ENCODE measurements at regions not wholly inside any gene's neighbourhood (a gene's known extent, or its start where the extent isn't known, plus 50 kb on each side); places are given as distances from the start of the nearest gene placed in this dataset.
"Not testable (repeated sequence)": the region's sequence is repeated elsewhere in the genome, so short reads cannot be mapped to it uniquely, and the experiment has no call there.

- no peak for DNase-seq (ENCODE audit: extremely low read depth in 1 of 11, low read depth in 9 of 11, low spot score in 4 of 11)
Observed at GRCh38 chr5:93956006-93956405, 214.6 kb upstream of the POU5F2 start.

- no peak for DNase-seq (ENCODE audit: extremely low read depth in 1 of 11, low read depth in 9 of 11, low spot score in 4 of 11)
Observed at GRCh38 chr5:93954421-93955069, 213.1 kb upstream of the POU5F2 start.

GRCh38 chr5:93953442-93953841 is 212.0 kb upstream of the POU5F2 start:
- no peak for DNase-seq (ENCODE audit: extremely low read depth in 1 of 11, low read depth in 9 of 11, low spot score in 4 of 11)

GRCh38 chr5:93941897-93942296 is 200.5 kb upstream of the POU5F2 start:
- no peak for DNase-seq (ENCODE audit: extremely low read depth in 1 of 11, low read depth in 9 of 11, low spot score in 4 of 11)

- not testable (repeated sequence) for DNase-seq (ENCODE audit: extremely low read depth in 1 of 11, low read depth in 9 of 11, low spot score in 4 of 11)
Observed at GRCh38 chr5:93933269-93933668, 191.9 kb upstream of the POU5F2 start.

GRCh38 chr5:93930098-93930497 is 188.7 kb upstream of the POU5F2 start:
- DNase-seq (ENCODE audit: extremely low read depth in 1 of 11, low read depth in 9 of 11, low spot score in 4 of 11): no peak

GRCh38 chr5:93929131-93929530 is 187.7 kb upstream of the POU5F2 start:
- DNase-seq (ENCODE audit: extremely low read depth in 1 of 11, low read depth in 9 of 11, low spot score in 4 of 11): no peak

GRCh38 chr5:93926831-93927620 is 185.6 kb upstream of the POU5F2 start:
- no peak for DNase-seq (ENCODE audit: extremely low read depth in 1 of 11, low read depth in 9 of 11, low spot score in 4 of 11)

- DNase-seq (ENCODE audit: extremely low read depth in 1 of 11, low read depth in 9 of 11, low spot score in 4 of 11): no peak
Observed at GRCh38 chr5:93925321-93925720, 183.9 kb upstream of the POU5F2 start.

GRCh38 chr5:93924628-93925027 is 183.2 kb upstream of the POU5F2 start:
- DNase-seq (ENCODE audit: extremely low read depth in 1 of 11, low read depth in 9 of 11, low spot score in 4 of 11): no peak

GRCh38 chr5:93922551-93922950 is 181.2 kb upstream of the POU5F2 start:
- no peak for DNase-seq (ENCODE audit: extremely low read depth in 1 of 11, low read depth in 9 of 11, low spot score in 4 of 11)

- no peak for DNase-seq (ENCODE audit: extremely low read depth in 1 of 11, low read depth in 9 of 11, low spot score in 4 of 11)
Observed at GRCh38 chr5:93921001-93921400, 179.6 kb upstream of the POU5F2 start.

GRCh38 chr5:93916872-93917271 is 175.5 kb upstream of the POU5F2 start:
- DNase-seq (ENCODE audit: extremely low read depth in 1 of 11, low read depth in 9 of 11, low spot score in 4 of 11): no peak

GRCh38 chr5:93915142-93915553 is 173.7 kb upstream of the POU5F2 start:
- DNase-seq (ENCODE audit: extremely low read depth in 1 of 11, low read depth in 9 of 11, low spot score in 4 of 11): peak in 3 of 11 donors; percentile 20 to 25 (median 21)

GRCh38 chr5:93911609-93912008 is 170.2 kb upstream of the POU5F2 start:
- DNase-seq (ENCODE audit: extremely low read depth in 1 of 11, low read depth in 9 of 11, low spot score in 4 of 11): no peak

GRCh38 chr5:93909356-93909755 is 168.0 kb upstream of the POU5F2 start:
- DNase-seq (ENCODE audit: extremely low read depth in 1 of 11, low read depth in 9 of 11, low spot score in 4 of 11): no peak

- DNase-seq (ENCODE audit: extremely low read depth in 1 of 11, low read depth in 9 of 11, low spot score in 4 of 11): no peak
Observed at GRCh38 chr5:93904917-93905316, 163.5 kb upstream of the POU5F2 start.

GRCh38 chr5:93902288-93902687 is 160.9 kb upstream of the POU5F2 start:
- no peak for DNase-seq (ENCODE audit: extremely low read depth in 1 of 11, low read depth in 9 of 11, low spot score in 4 of 11)

- DNase-seq (ENCODE audit: extremely low read depth in 1 of 11, low read depth in 9 of 11, low spot score in 4 of 11): no peak
Observed at GRCh38 chr5:93899026-93899600, 157.7 kb upstream of the POU5F2 start.

- DNase-seq (ENCODE audit: extremely low read depth in 1 of 11, low read depth in 9 of 11, low spot score in 4 of 11): no peak
Observed at GRCh38 chr5:93894601-93895354, 153.4 kb upstream of the POU5F2 start.

All from renal cortex interstitium (tissue), 11 donors.